ENCODE measurements at regions not wholly inside any gene's neighbourhood (a gene's known extent, or its start where the extent isn't known, plus 50 kb on each side); places are given as distances from the start of the nearest gene placed in this dataset.

- DNase-seq: no peak
- no peaks in the 10 kb centered on the region for H3K36me3 ChIP-seq
- no peak overlapping the region for H3K27ac ChIP-seq
- peaks cover 0 to 17% (median 6%) of the 10 kb centered on the region in 8 donors for H3K9me3 ChIP-seq
- H3K4me3 ChIP-seq: no peak overlapping the region
- WGBS, 5 donors: 89 to 98% (median 93%) methylated on average over 4 of the region's 4 CpGs
- H3K4me1 ChIP-seq: no peaks in the 10 kb centered on the region
- intact Hi-C loops (cut with DNase I; ENCODE audit: low total_unique reads): no loop called here
- TF ChIP-seq CTCF (IDR thresholded peaks at IDR 0.05 in 8 of 11, conservative IDR thresholded peaks at IDR 0.05 in 3 of 11) (no peak), POLR2A (IDR thresholded peaks at IDR 0.05) (no peak), POLR2AphosphoS5 (IDR thresholded peaks at IDR 0.05) (no peak)
- no peaks in the 10 kb centered on the region for H3K27me3 ChIP-seq (replicated peaks in 1 of 7)
These were observed 156.9 kb downstream of the SUCNR1 start for GRCh38 chr3:152030320-152030719.

- no peak for DNase-seq
- 87 to 96% (median 92%) methylated on average over 3 of the region's 3 CpGs for WGBS, 5 donors
- Histone ChIP-seq H3K9me3 (peaks cover 0 to 27% (median 16%) of the 10 kb centered on the region in 8 donors), H3K36me3 (no peaks in the 10 kb centered on the region), H3K4me3 (no peak overlapping the region), H3K4me1 (no peaks in the 10 kb centered on the region), H3K27me3 (replicated peaks in 1 of 7) (no peaks in the 10 kb centered on the region), H3K27ac (no peak overlapping the region)
- no peak for TF ChIP-seq POLR2A (IDR thresholded peaks at IDR 0.05)
- TF ChIP-seq POLR2AphosphoS5 (IDR thresholded peaks at IDR 0.05): no peak
- no peak for TF ChIP-seq CTCF (IDR thresholded peaks at IDR 0.05 in 8 of 11, conservative IDR thresholded peaks at IDR 0.05 in 3 of 11)
- intact Hi-C loops (cut with DNase I; ENCODE audit: low total_unique reads): no loop called here
These were observed 157.9 kb downstream of the SUCNR1 start for GRCh38 chr3:152031321-152031720.

- no peaks in the 10 kb centered on the region for H3K4me1 ChIP-seq
These were observed 163.9 kb downstream of the SUCNR1 start for GRCh38 chr3:152037297-152037696.

GRCh38 chr3:152037953-152038352 lies 164.5 kb downstream of the SUCNR1 start:
- Histone ChIP-seq H3K36me3 (no peaks in the 10 kb centered on the region), H3K4me1 (no peaks in the 10 kb centered on the region), H3K9me3 (peaks cover 0 to 51% (median 35%) of the 10 kb centered on the region in 8 donors), H3K27ac (no peak overlapping the region), H3K4me3 (no peak overlapping the region), H3K27me3 (replicated peaks in 1 of 7) (no peaks in the 10 kb centered on the region)
- no peak for TF ChIP-seq POLR2AphosphoS5 (IDR thresholded peaks at IDR 0.05)
- no peak for TF ChIP-seq CTCF (IDR thresholded peaks at IDR 0.05 in 8 of 11, conservative IDR thresholded peaks at IDR 0.05 in 3 of 11)
- TF ChIP-seq POLR2A (IDR thresholded peaks at IDR 0.05): no peak
- DNase-seq: no peak
- intact Hi-C loops (cut with DNase I; ENCODE audit: low total_unique reads): no loop called here

More at GRCh38 chr3:152037297-152037696, 163.9 kb downstream of the SUCNR1 start:
- 83 to 94% (median 89%) methylated on average over 2 of the region's 2 CpGs for WGBS, 5 donors
- H3K27ac ChIP-seq: no peak overlapping the region
- intact Hi-C loops (cut with DNase I; ENCODE audit: low total_unique reads): no loop called here
- peaks cover 0 to 51% (median 35%) of the 10 kb centered on the region in 8 donors for H3K9me3 ChIP-seq
- no peak for DNase-seq
- H3K4me3 ChIP-seq: no peak overlapping the region
- no peak for TF ChIP-seq POLR2AphosphoS5 (IDR thresholded peaks at IDR 0.05)
- no peak for TF ChIP-seq CTCF (IDR thresholded peaks at IDR 0.05 in 8 of 11, conservative IDR thresholded peaks at IDR 0.05 in 3 of 11)
- no peak for TF ChIP-seq POLR2A (IDR thresholded peaks at IDR 0.05)
- no peaks in the 10 kb centered on the region for H3K27me3 ChIP-seq (replicated peaks in 1 of 7)
- H3K36me3 ChIP-seq: no peaks in the 10 kb centered on the region
